Hematopoietic multipotent progenitor cell treated with erythropoietin and hydrocortisone succinate and interleukin-3 and kit ligand, for 4 days (in vitro differentiated cells): ENCODE measurements at regions not wholly inside any gene's neighbourhood (a gene's known extent, or its start where the extent isn't known, plus 50 kb on each side); places are given as distances from the start of the nearest gene placed in this dataset.
A peak's percentile ranks its signal among the peaks of the same experiment; 100 is the strongest.

Experiments
- DNase-seq: peaks from one replicate; pipeline ENCODE4 v3.0.0-alpha.2; 2015

DNA sequence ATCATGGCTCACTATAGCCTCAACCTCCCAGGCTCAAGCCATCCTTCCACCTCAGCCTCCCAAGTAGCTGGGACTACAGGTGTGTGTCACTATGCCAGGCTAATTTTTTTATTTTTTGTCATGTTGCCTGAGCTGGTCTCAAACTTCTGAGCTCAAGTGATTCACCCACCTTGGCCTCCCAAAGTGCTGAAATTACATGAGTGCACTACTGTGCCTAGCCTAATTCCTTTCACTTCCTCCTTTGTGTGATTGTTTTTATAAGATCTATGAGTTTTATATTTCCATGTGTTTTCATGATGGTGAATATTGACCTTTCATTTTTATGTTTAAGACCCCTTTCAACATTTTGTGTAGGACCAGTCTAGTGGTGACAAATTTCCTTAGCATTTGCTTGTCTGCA is 55.2 kb upstream of the IL12B start:
- no peak for DNase-seq

- DNase-seq, result no peak
These were observed 55.9 kb upstream of the IL12B start for GRCh38 chr5:159386028-159386711.

GRCh38 chr5:159392871-159393270 is 62.6 kb upstream of the IL12B start:
- DNase-seq, result no peak

DNA sequence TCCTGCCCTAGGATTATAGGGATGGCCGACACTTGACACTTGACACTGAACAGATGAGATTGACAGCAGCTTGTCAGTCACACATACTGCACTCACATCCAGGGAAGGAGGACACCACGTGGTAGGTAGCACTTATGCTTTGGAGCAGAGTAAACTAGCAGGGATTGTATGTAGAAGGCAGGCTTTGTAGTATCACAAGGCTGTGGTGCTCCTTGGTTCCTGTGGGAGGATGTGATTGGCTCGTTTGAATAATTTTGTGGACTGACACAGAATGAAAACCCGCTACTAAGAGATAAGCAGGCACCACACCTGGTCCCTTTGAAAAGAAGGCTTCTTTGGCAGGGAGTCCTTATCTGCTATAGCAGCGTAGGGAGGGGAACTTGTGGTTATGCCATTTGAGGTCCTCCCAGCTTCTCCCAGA is 63.6 kb upstream of the IL12B start:
- DNase-seq, result peak; percentile 94

DNA sequence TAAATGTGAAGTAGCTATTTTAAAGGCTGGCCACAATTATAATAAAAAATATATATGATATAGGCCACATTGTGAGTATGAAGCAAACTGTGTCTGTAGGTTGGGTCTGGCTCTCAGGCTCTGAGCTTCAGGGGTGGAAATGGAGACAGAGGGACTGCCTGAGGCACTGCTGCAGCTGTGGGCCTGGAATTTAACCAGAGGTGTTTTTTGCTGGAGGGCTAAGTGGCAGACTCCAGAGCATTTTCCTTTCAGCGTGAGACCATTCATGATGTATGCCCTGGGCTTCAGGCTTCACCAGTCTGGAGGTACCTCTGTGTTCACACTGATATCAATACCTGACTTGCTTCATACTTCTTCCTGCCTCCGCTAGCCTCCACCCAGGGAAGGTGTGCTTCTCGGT is 64.9 kb upstream of the IL12B start:
- no peak for DNase-seq

- no peak for DNase-seq
These were observed 68.6 kb upstream of the IL12B start for GRCh38 chr5:159398936-159399335.

DNA sequence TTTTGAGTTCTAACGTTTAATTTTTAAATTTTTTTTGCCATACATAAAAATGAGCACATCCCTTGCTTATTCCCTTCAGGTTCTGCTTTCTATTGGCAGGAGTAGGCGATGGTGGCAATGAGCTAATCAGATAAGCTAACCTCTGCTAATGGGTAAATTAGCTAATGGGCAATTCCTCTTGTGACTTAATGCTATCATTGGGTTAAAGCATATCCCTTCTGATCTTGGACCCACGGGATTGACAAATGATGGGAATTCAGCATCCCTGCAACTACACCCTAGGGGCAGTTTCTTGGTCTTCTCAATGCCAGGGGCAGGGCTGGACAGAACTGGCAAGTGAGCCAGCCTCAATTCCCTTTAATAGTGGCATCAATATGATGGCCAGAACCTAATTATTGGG is 70.2 kb upstream of the IL12B start:
- DNase-seq, result no peak

DNA sequence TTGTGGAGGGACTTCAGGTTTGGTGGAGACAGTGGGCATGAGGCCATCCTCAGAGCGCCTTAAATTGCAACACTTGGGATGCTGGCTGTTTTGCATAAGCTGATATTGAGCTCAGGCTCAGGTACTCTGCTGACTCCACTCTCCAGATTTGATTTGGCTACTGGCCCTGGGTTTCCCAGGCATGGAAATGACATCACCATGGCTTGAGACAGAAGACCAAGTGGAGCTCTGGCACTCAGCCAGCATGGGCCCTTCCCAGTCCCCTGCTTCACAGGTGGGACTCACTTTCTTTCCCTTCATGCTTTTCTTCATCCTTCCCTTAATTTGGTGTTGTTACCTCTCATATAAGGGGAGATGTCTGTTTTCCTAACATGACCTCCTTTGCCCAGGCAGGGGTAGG is 72.0 kb upstream of the IL12B start:
- no peak for DNase-seq

GRCh38 chr5:159402856-159403255 is 72.6 kb upstream of the IL12B start:
- no peak for DNase-seq

- no peak for DNase-seq
These were observed 73.8 kb upstream of the IL12B start for GRCh38 chr5:159403906-159404681.

DNA sequence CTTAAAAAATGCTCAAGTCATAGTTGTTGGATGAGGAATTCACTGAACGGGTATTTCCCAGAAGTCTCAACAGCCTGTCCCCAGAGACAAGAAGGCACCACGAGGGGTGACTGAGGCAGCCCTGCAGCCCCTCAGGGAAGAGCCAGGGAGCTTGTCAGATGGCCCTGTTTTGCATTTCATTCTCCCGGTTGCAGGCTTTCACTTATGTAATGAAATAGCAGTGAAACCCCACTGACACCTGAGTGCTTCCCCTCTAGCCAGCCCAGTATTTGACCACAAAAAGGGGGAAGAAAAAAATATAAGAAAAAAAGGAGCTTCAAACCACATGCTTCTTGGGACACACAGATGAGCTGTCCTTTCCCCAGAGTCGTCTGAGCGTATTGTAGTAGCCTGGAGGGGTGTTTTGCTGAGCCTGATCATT is 75.3 kb upstream of the IL12B start:
- DNase-seq, result peak; percentile 53

- DNase-seq, result no peak
These were observed 76.3 kb upstream of the IL12B start for GRCh38 chr5:159406571-159406970.

DNA sequence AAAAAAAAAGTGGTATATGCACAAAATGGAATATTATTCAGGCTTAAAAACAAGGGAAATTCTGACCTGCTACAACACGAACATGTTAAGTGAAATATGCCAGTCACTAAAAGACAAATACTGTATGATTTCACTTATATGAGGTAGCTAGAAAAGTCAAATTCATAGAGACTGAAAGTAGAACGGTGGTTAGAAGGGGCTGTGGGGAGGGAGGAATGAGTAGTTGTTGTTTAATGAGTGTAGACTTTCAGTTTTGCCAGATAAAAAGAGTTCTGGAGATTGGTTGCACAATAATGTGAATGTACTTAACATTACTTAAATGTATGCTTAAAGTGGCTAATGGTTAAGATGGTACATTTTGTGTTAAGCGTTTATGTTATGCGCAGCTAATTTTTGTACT is 79.5 kb upstream of the IL12B start:
- DNase-seq, result peak; percentile 8

- no peak for DNase-seq
These were observed 80.2 kb upstream of the IL12B start for GRCh38 chr5:159410480-159410879.

DNA sequence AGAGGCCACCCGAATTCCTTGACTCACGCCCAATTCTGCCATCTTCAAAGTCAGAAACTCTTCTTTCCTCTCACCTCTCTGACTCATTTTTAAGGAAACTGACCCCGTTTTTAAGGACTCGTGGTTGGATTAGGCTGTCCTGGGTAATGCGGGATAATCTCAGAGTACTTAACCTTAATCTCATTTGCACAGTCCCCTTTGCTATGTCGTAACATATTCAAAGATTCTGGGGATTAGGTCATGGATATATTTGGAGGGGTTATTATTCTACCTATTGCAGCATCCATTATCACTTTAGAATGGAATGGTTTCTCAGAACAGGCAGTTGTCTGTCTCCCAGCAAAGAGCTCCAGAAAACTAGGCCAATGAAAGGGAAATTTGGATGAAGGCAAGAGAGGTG is 80.8 kb upstream of the IL12B start:
- DNase-seq, result no peak

DNA sequence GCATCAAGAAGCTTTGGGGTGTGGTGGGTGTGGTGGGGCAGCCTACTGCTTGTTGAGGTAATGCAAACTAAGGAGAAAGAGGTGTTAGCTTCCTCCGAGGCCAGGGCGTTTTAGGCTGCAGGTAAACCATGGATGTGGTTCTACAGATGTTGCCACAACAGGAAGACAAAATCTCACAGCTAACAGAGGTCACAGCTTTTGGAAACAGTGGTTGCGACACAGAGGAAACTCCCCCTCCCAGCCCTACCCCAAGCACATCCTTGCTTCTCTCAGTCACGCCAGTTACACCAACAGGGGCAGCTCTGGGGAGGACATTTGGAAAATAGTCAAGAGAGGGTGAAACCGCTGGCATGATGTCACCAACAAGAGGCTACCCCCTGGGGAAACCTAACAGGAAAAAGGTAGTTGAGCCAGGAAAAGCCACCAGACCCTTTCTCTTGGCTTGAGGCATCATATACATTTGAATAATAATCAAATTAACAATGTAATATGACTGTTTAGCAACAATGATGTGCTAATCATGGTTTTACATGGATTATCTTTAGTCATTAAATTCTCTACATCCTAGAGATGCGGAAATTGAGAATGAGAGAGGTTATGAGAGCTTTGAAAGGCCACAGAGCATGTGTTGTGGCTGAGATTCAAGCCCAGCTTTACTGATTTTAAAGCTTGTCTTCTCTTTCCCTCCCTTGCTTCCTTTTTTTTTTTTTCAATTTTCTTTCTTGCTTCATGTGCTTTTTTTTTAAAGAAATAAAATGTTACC is 82.2 kb upstream of the IL12B start:
- DNase-seq, result peak; percentile 63

DNA sequence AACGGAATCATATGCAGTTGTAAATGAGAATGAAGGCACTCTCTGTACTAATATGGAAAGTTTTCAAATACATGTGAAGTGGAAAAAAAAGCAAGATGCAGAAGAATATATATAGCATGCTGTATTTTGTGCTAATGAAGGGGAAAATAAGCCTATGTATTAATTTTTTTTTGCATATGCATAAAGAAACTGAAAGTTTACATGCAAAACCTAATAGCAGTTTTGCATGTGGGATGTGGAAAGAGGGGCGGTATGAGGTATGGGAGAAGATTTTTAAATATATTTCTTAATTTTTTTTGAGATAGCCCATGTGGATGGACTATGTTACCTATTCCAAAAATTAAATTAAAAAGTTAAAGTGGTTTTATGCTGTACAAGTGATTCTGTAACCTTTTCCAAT is 83.7 kb upstream of the IL12B start:
- DNase-seq, result no peak

DNA sequence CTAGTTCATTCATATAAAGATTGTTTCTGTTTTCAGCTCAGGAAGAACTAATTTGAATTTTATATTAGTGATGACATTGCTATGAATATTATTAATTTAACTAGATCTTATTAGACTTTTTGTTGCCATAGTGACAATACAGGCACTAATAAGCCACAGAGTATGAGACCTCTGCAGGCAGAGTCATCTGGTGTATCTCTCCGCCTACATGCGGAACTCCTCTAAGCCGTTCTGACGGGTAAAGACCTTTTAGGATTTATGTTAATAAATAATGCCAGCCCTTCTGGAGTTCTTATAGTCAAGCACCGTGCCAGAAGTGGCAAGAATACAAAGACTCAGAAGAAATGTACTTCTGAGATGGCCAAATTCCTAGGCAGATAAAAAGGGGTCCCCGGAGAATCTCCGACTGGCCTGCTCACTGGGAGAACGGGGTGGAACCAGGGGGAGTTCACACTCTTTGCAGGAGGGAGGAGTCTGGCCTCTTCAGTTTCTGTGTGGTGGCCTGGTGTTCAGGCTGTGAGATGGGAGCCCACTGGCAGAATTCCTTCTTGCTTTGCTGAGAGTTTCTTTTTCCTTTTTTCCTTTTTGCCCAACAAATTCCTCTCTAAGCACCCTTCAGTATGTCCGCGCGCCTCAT is 85.1 kb upstream of the IL12B start:
- no peak for DNase-seq

GRCh38 chr5:159416438-159416837 is 86.2 kb upstream of the IL12B start:
- DNase-seq, result no peak

GRCh38 chr5:159417170-159417569 is 86.9 kb upstream of the IL12B start:
- DNase-seq, result no peak

DNA sequence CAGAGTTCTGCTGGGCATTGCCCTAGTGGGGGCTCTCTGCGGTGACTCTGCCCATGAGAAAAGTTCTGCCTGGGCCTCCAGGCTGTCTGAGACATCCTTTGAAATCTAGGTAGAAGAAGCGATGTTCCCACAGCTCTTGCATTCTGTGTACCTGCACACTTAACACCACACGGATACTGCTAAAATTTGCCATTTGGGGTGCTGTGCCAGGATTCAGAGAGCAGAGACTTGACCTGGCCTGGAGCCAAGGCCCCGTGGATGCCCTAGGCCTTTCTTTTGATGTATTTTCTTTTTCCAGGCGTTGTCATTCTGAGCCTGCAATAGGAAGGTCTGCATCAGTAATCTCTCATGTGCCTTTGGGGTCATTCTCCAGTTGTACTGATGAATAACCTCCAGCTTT is 89.3 kb upstream of the IL12B start:
- DNase-seq, result peak; percentile 42

- no peak for DNase-seq
These were observed 90.7 kb upstream of the IL12B start for GRCh38 chr5:159420940-159421339.

DNA sequence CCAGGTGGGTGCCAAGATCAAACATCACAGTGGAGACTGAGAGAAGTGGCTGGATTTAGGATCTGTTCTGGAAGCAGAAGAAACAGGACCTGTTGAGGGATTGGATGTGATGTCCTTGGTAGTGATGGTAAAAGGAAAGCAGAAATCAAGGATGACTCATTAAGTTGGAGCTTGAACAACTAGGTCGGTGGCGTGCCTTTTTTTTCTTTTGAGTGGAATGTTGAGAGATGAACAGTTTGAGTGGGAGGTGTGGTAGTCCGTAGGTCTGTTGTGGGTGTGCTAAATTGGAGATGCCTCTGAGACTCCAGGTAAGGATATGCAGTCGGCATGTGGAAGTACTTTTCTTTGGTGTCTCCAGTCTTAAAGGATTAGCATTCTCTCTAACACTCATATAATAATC is 92.1 kb upstream of the IL12B start:
- DNase-seq, result no peak
